Activated T-helper 1 cell treated with anti-CD3 and anti-CD28 coated beads, Interleukin-2, amount 50 U/mL, for 16 hours (primary cell): ENCODE measurements at regions not wholly inside any gene's neighbourhood (a gene's known extent, or its start where the extent isn't known, plus 50 kb on each side); places are given as distances from the start of the nearest gene placed in this dataset.

ENCODE experiments used
- DNase-seq, 2 donors: peaks; one replicate each; pipeline ENCODE4 v3.0.0-alpha.2; 2020; ENCODE audit warnings: low read depth in 1 of 2, low spot score in 1 of 2

DNA sequence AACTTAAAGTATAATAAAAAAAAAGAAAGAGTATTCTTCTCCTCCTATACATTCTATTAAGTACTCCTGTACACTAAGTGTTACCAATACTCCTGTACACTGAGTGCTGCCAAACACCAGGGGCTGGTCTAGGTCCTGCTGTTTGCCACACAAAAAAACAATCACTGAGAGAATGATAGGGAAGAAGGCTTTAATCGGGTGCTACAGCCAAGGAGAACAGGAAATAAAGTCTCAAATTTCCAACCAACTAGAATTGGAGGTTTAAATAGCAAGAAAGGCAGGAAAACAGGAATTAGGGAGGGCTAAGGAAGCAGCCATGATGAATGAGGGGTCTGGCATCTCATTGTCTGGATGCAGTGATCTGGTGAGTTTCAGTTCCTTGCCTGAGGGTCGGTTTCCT, 239.8 kb downstream of the ZNF674 start:
- no peak for DNase-seq

DNA sequence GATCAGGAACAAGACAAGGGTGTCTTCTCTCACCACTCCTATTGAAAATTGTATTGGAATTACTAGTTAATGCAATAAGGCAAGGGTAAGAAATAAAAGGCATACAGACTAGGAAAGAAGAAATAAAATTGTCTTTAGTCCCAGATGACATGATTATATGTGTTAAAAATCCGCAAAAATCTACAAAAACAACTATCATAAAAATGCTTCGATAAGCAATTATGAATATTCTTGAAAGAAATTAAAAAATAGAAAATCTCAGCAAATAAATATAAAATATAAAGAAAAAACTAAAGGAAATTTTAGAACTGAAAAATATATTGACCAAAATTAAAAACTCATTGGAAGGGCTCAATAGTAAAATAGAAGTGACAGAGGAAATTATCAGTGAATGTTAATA, 243.3 kb downstream of the ZNF674 start:
- no peak for DNase-seq

DNA sequence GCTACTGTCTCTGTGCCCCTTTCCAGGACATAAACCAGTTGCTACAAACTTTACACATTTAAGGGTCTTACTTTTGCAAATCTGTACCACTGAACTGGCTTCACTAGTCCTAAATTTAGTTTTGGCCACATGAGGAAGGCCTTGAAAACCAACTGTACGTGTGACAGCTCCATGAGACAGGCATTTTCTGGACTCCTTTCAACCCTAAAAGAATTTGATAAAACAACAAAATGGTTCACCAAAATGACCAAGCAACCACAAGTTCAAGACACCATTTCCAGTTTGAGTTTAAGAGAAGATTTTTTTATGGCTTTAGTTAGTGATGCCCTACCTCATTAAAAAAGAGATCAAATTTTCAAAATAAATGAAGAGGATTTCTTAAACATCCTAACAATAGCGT, 246.4 kb downstream of the ZNF674 start:
- DNase-seq, result no peak

DNA sequence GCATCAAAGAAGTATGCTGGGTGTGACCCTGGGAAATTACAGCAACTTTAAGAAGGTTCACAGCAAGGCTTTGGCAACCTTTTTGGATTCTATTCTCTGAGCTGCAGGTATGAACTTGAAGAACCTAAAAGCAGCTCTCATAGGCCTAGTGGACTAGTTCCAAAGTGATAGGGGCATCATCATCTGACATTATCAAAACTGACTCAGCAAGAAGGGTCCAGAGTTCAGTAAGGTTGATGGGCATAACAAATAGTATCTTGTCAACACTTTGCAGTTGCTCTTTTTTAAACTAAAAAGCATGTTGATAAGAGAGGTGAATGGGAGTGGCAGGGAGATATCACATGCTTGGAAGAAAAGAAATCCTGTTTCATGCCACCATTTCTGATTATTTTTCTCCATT, 249.3 kb downstream of the ZNF674 start:
- no peak for DNase-seq

DNA sequence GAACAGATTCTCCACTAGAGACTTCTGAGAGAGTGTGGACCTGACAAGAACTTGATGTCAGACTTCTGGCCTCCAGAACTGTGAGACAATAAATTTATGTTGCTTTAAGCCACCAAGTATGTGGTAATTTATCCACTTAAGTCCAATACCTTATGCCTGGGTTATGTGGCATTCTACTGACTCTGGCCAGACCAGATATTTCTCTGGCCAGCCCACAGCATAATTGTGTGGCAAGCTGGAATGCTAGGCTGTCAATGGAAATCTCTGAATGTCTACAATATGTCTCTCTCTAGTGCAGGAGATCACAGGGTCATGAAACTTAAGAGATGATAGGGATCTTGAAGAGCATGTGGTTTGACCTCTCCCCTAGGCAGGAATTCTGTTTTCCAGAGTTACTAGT, 251.0 kb downstream of the ZNF674 start:
- DNase-seq, result no peak

DNA sequence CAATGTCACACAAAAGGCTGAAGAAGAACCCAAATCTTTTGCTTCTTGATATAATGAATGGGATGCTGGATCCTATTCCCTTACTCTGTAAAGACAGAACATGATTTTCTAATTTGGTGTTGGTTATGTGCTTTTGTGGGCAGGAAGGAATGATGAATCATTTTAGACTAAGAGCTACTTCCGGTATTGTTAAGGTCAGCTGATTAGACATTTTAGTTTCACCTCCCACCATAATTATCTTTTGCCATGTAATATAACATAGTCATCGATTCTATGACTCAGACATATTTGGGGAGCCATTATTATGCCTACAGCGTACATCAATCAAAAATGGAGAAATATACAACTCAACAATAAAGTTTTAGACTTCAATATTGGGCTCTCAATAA, 265.3 kb downstream of the ZNF674 start:
- DNase-seq, result no peak

DNA sequence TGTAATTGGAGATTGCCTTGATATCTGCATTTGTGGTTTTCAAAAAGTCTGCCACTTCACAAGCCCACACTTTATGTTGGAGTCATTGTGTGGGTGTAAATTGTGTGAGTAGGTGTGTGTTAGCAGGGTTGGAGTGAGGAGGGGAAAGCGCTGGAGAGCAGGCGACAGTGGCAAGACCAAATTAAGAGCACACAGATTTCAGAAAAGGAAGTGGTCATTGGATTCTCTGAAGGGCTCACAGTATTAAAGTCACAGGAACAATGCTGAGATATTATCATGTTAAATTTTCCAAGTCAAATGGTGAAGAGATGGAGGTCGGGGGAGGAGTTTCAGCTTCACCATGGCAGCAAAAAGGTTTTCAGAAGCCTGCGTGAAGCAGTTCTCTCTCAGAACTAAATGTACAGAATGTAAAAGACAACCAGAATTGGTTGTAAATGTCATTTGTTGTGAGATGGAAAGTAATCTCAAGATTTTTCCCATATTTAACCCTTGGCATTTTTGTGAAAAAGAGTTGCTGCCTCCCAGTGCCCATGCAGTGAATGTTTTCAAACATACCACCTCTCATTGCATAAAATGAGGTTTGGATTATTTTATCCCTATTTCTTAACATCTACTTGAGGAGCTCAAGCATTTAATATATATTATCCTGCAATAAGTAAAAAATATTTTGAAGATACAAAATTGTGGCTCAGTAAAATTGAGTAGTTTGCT, 265.9 kb downstream of the ZNF674 start:
- DNase-seq, result no peak

DNA sequence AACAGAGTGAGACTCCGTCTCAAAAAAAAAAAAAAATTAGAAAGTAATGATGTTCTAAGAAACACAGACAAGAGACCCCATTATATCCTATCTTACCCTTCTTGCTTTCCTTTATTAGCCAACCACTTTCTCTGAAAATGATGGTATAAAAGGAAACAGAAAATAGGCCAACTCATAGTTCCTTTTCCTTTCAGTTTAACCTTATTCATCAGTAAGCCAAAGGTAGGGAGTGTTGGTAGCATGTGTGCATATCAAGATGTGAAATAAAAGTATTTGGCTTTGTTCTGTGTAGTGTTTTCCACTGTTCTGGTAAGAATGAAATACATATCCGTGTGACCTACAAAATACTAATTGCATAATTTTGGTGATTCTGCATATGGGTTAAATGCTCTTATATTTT, 266.6 kb downstream of the ZNF674 start:
- DNase-seq, result no peak

DNA sequence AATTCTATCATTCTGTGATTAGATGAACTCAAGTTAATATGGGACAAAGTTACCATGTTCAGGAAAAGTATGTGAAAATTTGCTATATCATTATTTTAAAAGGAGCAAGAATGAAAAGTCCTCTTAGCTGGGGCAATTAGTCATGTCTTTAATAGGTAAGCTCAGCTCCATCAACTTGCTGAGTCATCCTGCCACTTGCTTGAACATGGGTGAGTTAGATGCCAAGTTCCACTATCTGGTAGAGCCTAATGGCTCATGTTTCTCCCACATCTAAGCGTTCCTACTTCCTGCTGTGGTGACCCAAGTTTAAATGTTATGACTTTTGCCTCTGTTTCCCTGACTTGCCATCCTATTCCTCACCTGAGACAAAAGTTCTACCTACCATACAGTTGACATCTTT, 276.8 kb downstream of the ZNF674 start:
- no peak for DNase-seq

DNA sequence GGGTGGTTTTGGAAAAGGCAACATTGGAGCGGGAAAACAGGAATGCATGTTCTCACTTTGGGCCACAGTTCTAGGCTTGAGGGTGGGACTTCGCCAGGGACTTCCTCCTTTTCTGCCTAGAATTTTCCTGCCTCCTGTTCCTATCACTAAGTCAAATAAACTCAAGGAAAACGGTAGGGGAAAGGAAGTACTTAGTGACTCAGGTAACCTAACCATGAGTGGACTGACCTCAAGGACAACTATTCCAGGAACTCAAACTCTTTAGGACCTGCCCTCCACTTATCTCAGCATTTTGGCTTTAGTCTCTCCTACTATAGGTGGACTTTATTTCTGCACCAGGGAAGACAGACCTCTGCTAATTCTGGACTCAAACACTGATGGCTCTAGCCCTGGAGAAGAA, 281.7 kb downstream of the ZNF674 start:
- DNase-seq, result no peak

DNA sequence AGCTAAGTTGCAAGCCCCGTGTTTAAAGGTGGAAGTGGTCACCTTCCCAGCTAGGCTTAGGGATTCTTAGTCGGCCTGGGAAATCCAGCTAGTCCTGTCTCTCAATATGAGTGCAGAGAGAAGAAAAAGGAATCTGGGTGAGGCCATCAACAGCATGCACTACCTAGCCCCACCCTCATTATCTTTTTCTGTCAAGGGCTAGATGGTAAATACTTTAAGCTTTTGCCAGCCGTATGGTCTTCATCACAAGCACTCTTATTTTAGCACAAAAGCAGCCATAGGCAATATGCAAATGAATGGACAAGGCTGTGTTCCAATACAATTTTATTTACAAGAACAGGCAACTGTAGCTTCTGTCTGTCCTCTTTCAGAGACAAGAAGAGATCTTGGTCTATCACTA, 282.9 kb downstream of the ZNF674 start:
- DNase-seq, result no peak

DNA sequence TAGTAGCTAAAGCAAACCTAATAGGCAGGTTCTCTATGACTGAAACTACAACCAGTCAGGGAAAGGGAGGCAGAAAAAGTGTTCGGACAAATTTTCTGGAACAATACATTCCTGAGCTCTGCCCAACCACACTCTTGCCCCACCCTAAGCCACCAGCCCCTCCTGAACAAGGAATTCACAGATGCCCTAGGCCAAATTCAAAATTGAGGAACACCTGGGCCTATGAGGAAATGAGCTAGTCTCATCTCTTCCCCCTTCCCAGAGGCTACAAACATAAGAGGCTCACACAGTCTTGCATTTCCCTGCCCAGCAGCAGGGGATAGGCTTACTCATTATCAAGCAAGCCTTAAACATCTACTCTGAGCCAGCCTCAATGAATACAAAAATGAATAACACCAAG, 284.7 kb downstream of the ZNF674 start:
- no peak for DNase-seq

DNA sequence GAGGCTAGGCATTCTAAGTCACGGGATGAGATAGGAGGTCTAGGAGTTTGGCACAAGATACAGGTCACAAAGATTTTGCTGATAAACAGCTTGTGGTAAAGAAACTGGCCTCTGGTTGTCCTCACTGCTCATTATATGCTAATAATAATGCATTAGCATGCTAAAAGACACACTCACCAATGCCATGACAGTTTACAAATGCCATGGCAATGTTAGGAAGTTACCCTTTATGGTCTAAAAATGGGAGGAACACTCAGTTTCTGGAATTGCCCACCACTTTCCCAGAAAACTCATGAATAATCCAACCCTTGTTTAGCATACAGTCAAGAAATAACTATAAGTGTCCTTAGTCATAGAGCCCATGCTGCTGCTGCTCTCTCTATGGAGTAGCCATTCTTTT, 286.9 kb downstream of the ZNF674 start:
- no peak for DNase-seq

DNA sequence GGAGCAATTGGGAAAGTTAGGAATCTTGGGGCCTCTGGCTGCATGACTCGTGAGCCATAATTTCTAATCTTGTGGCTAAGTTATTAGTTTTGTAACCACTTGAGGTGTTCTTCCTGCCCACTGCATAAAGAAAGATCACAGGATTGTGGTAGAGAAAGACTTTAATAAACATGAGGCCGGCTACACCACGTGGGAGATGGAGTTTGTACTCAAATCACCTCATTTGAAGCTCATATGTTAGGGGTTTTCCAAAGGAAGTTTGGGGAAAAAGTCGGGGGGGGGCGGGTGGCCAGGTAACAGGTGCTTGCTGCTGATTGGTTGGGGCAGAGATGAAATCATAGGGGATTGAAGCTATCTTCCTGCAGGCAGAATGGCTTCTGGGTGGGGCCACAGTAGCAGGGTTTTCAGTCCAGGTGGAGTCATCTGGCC, 287.8 kb downstream of the ZNF674 start:
- DNase-seq, result no peak

DNA sequence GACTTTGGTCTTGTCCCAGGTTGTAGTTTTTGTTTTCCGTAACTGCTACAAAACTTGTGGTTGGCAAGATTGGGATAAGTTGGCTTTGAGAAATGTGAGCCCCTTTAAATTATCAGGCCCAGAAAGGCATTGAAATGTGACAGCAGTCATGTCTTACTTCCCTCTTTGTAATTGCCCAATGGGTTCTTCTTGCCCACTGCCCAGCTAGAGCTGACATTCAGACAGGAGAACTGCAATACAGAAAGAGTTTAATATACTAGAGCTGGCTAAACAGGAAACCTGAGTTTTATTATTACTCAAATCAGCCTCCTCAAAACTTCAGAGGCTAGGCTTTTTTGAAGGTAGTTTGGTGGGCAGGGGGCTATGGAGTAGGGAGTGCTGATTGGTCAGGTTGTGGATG, 288.3 kb downstream of the ZNF674 start:
- no peak for DNase-seq

DNA sequence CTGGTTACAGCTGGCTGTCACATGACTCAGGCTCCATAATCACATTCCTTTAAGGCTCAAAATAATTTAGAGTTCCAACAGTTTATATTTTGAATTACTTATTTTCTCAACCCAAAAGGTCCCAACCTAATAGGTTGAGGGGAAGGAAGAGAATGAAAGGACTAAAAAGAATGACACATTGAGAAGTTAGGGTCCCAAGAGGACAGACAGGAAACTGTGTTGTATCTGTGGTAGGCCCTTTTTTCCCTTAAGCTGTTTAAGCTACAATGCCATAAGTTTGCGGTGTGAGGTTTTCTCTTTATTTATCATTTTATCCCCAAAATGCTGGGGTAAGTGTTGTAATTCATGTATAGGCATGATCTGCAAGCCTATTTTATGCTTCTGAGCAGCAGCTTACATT, 290.2 kb downstream of the ZNF674 start:
- no peak for DNase-seq

DNA sequence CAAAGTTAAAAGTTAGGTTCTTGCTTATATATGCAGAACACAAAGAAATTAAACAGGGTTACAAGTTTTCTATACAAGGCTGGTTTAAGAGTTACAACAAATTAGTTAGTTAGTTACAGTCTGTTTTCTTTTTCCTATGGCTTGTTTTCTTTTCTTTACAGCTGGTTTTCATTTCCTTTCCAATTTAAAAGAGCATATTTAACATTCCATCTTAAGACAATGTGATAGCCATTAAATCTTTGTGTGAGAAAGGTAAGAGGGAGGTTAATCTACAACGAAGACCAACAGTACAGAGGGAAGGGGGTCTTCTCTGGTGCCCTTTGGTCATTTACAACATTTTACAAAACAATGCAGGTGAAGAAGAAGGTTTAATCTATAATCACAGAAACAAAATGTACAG, 290.6 kb downstream of the ZNF674 start:
- DNase-seq, result no peak

DNA sequence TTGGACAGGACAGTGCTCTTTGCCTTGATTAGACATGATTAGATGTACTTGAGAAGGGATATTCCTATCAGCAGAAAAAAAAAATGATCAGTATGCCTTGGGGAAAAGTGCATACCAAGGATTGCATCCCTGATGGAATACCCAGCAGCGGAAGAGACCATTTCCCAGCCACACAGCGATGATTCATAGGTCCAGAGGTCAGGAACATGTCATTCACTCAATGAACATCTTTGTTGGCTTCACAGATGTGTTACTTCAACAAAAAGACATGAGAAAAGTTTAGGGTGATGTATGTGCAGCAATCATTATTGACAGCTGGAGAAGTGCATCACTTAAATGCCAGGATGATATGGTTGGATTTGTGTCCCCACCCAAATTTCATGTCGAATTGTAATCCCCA, 293.5 kb downstream of the ZNF674 start:
- no peak for DNase-seq

DNA sequence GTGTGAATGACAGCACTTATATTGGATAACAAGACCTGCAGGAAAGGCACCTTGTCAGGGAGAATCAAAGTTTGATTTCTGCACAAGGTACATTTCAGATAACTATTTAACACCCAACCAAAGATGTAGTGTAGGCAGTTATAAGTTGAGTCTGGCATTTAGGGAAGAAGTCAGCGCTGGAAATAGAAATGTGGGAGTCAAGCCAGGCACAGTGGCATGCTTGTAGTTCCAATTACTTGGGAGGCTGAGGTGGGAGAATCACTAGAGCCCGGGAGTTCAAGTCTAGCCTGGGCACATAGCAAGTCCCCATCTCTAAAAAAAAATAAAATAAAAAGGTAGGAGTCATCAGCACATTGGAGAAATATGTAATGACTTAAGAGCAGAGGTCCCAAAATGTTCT, 295.1 kb downstream of the ZNF674 start:
- no peak for DNase-seq

DNA sequence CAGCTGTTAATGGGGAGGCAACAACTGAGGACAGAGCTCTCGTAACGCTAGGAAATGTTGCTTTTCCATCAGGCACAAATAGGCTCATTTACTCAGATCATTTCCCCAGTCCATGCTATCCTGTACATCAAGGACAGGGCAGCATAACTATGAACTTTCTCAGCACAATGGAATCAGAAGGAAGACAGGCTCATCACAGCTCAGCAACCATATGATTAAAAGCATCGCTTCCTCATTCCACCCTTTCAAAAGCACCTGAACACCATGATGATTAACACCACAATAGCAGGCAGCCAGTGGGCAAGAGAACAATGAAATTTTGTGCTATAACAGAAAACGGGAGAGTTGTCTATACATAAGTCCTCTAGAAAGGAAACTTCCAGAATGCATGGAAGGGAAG, 297.8 kb downstream of the ZNF674 start:
- no peak for DNase-seq

DNA sequence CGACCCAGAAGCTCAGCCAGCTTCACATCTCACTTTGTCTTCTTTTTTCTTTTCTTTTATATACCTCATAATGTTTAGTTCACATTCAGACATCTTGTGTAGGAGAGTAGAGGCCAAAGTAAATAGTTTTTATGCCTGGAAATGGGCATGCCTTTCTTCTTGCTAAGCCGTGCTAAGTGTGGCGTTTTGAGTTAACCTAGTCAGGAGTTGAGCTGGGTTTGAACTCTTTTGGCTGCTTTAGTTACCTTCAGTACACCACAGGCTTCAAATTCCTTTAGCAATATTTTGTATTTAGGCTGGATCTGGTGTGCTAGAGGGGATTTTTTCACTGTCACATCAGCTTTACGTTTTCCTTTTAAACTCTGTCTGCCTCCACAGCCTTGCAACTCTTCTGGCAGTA, 300.8 kb downstream of the ZNF674 start:
- DNase-seq, result no peak

DNA sequence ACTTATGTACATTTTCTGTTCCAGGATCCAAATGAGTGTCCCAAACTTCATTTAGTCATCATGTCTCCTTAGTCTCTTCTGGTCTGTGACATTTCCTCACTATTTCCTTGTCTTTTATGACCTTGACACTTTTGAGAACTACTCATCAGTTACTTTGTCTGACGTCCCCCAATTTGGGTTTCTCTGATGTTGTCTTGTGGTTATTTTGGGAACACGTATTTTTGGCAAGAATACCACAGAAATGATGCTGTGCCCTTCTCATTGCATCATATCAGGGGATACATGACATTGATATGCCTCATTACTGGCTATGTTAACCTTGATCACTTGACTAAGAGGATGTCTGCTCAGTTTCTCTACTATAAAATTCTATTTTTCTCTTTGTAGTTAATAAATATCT, 308.8 kb downstream of the ZNF674 start:
- no peak for DNase-seq

DNA sequence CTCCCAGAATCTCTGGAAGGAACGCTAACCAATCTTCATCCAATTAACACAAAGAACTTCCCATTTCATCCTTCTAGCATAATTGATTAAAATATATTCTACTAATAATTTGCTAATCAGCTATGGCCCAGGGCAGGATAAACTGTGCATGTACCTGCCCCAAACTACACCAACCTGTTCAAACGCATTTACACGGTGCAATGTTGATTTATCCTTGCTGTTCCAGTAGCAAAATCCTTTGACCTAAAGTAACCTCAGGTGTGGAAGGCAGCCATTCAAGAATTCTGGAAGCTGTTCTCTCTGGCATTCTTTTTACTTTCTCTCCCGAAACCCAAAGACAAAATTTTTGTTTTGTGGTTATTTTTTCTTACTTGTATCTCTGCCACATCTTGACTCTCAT, 309.4 kb downstream of the ZNF674 start:
- no peak for DNase-seq

DNA sequence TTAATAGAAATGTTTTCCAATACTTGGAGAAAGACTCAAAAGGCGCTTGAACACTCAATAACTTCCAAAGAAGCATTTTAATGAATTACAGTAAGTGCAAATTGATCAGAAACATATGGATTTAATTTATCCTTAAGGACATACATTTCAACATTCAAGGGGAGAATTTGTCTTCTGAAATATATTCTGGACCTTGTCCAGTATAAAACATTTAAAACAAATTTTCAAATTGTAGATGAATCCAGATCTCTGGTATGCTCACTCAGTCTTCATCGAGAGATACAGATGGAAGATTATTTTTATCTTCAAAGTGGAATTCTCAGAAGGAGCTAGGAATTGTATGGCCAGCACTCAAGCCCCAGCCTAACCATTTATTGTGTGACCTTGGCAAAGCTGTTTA, 310.4 kb downstream of the ZNF674 start:
- DNase-seq, result no peak
